ENCODE measurements at regions not wholly inside any gene's neighbourhood (a gene's known extent, or its start where the extent isn't known, plus 50 kb on each side); places are given as distances from the start of the nearest gene placed in this dataset.

- DNase-seq (ENCODE audit: insufficient read length) (no peak), FAIRE-seq (no peak)
- TF ChIP-seq TAF1 (IDR thresholded peaks at IDR 0.05; ENCODE audit: borderline replicate concordance, low read depth, low read length) (no peak), POLR2AphosphoS5 (IDR thresholded peaks at IDR 0.05; ENCODE audit: low read depth, low read length) (no peak), POLR2A (IDR thresholded peaks at IDR 0.05; ENCODE audit: low read depth, low read length) (no peak)
Measured at GRCh38 chr15:35755237-35755802, 209.4 kb upstream of the DPH6 start.

DNA sequence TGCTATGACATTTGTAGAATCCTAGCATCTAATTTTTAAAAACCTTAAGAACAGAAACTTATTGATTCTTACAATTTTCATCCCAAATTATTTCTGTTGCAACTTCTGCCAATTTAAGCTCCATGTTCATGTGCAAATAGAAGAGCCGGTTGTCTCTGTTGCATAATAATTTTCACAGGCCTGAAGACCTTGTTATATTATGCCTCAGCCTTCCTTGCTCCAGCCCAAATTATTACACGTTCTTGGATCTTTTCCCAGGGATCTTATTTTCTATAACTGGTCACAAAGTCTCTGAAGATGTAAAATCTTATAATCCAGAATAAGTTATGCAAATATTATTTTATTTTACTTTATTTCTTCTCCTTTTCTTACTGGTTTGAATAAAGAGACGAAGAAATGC lies 210.7 kb upstream of the DPH6 start:
- DNase-seq (ENCODE audit: insufficient read length) (no peak), FAIRE-seq (no peak)
- no peak for TF ChIP-seq TAF1 (IDR thresholded peaks at IDR 0.05; ENCODE audit: borderline replicate concordance, low read depth, low read length)
- TF ChIP-seq POLR2A (IDR thresholded peaks at IDR 0.05; ENCODE audit: low read depth, low read length), result no peak
- no peak for TF ChIP-seq POLR2AphosphoS5 (IDR thresholded peaks at IDR 0.05; ENCODE audit: low read depth, low read length)

DNA sequence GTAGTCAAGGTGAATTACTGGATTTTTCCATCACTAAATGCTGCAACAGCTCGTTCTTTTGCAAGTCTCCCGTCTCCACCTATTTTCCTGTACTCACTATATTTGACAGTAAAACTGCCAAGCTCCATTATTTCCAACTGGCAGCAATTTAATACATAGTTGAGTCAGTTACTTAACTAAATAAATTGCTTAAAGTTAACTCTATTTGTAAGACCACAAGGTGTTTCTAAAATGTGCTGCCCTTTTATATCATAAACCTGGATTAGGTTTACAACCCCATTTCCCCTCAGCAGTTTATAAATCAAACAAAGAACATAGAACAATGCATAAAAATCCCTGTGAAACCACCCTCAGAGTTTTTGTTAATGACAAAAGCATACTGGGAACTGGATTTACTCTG lies 211.4 kb upstream of the DPH6 start:
- DNase-seq (ENCODE audit: insufficient read length), result no peak
- no peak for TF ChIP-seq POLR2AphosphoS5 (IDR thresholded peaks at IDR 0.05; ENCODE audit: low read depth, low read length)
- no peak for TF ChIP-seq TAF1 (IDR thresholded peaks at IDR 0.05; ENCODE audit: borderline replicate concordance, low read depth, low read length)
- TF ChIP-seq POLR2A (IDR thresholded peaks at IDR 0.05; ENCODE audit: low read depth, low read length), result no peak
- FAIRE-seq, result no peak

DNA sequence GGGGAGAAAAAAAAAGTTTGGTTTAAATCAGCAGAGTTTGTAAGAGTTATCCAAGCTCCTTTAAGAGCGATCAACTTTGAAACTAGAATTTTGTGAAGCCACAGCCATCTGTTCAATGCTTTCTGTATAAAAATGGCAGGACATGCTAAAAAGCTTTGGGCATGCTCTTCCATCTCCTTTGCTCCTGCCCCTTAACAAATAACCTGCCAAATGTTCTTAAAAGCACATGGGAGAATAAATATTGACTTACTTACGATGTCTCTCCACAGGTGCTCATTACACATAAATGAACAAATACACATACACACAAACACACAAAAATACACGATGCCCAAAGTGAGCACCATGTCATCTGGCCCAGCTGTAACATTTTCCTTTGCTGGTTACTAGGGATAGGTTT lies 211.8 kb upstream of the DPH6 start:
- DNase-seq (ENCODE audit: insufficient read length), result no peak
- FAIRE-seq, result no peak
- TF ChIP-seq TAF1 (IDR thresholded peaks at IDR 0.05; ENCODE audit: borderline replicate concordance, low read depth, low read length) (no peak), POLR2AphosphoS5 (IDR thresholded peaks at IDR 0.05; ENCODE audit: low read depth, low read length) (no peak), POLR2A (IDR thresholded peaks at IDR 0.05; ENCODE audit: low read depth, low read length) (no peak)

- DNase-seq (ENCODE audit: insufficient read length) (no peak), FAIRE-seq (no peak)
- TF ChIP-seq TAF1 (IDR thresholded peaks at IDR 0.05; ENCODE audit: borderline replicate concordance, low read depth, low read length) (no peak), POLR2AphosphoS5 (IDR thresholded peaks at IDR 0.05; ENCODE audit: low read depth, low read length) (no peak), POLR2A (IDR thresholded peaks at IDR 0.05; ENCODE audit: low read depth, low read length) (no peak)
Measured at GRCh38 chr15:35764661-35765519, 218.9 kb upstream of the DPH6 start.

DNA sequence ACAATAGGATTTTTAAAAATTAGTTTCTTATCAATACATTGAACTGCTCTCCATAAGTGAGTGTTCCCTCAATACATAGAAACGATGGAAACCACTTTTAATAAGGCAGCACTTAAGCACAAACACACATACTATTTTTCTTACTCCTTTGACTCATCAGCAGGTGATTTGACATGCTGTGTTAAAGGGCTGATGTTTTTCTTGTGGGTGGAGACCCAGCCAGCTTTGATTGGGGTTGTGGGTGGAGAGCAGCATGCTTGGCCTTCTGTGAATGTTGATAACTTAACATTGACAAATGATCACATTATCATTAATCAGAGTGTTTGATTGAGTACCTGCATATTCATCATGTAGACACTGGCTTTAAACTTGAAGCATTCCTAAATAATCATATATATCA lies 223.0 kb upstream of the DPH6 start:
- no peak for FAIRE-seq
- TF ChIP-seq TAF1 (IDR thresholded peaks at IDR 0.05; ENCODE audit: borderline replicate concordance, low read depth, low read length), result no peak
- no peak for TF ChIP-seq POLR2A (IDR thresholded peaks at IDR 0.05; ENCODE audit: low read depth, low read length)
- TF ChIP-seq POLR2AphosphoS5 (IDR thresholded peaks at IDR 0.05; ENCODE audit: low read depth, low read length), result no peak
- DNase-seq (ENCODE audit: insufficient read length), result no peak

- DNase-seq (ENCODE audit: insufficient read length), result no peak
- TF ChIP-seq POLR2AphosphoS5 (IDR thresholded peaks at IDR 0.05; ENCODE audit: low read depth, low read length) (no peak), POLR2A (IDR thresholded peaks at IDR 0.05; ENCODE audit: low read depth, low read length) (no peak), TAF1 (IDR thresholded peaks at IDR 0.05; ENCODE audit: borderline replicate concordance, low read depth, low read length) (no peak)
- FAIRE-seq, result no peak
Measured at GRCh38 chr15:35769656-35770055, 223.7 kb upstream of the DPH6 start.

DNA sequence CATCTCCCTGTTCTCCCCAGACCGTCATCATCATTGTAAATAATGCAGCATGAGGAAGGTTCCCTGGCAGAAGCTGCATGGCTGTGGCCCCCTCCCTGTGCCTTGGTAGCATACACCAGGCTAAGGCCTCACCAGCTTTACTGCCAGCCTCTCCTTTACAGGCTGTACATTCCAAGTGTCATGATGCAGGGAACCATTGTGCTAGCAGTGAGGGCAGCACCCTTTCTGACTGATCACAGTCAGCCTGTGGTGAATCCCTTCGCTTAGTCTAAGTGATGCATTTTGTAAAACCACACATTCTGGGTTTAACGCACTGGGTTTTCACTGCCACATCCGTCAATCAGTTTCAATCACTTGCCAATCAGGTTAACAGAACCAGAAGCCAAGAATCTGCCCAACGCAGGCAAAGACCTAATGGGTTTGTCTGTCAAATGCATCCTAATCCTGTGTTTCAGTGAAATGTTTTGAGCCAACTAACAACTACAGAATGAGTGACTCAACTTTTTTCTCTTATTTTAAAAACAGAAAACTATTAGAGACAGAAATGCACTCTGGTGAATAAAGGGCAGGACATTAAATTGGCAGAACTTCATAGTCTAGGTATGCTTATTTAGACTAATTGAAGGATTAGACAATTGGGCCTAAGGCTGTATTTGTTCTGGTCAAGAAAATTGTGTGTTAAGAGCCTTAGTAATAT lies 225.9 kb upstream of the DPH6 start:
- DNase-seq (ENCODE audit: insufficient read length) (no peak), FAIRE-seq (no peak)
- no peak for TF ChIP-seq TAF1 (IDR thresholded peaks at IDR 0.05; ENCODE audit: borderline replicate concordance, low read depth, low read length)
- no peak for TF ChIP-seq POLR2AphosphoS5 (IDR thresholded peaks at IDR 0.05; ENCODE audit: low read depth, low read length)
- TF ChIP-seq POLR2A (IDR thresholded peaks at IDR 0.05; ENCODE audit: low read depth, low read length), result no peak

DNA sequence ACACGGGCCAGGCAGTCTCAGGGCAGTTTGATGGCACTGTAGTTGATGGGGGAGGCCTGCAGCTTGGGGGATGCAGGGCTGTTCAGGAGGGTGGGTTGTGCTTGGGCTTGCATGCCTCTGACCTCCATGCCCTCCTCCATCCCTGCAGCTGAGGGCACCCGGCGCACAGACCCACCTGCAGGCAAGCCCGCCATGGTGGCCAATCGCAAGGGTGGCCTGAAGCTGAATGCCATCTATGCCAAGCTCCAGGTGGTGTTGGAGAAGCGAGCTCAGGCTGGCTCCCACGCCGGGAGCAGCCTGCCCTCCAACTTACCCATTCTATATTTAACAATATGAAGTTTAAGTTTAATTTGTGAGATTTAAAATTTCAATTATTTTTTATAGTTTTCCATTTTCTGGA lies 228.7 kb upstream of the DPH6 start:
- TF ChIP-seq TAF1 (IDR thresholded peaks at IDR 0.05; ENCODE audit: borderline replicate concordance, low read depth, low read length) (no peak), POLR2AphosphoS5 (IDR thresholded peaks at IDR 0.05; ENCODE audit: low read depth, low read length) (no peak), POLR2A (IDR thresholded peaks at IDR 0.05; ENCODE audit: low read depth, low read length) (no peak)
- no peak for DNase-seq (ENCODE audit: insufficient read length)
- FAIRE-seq, result no peak

DNA sequence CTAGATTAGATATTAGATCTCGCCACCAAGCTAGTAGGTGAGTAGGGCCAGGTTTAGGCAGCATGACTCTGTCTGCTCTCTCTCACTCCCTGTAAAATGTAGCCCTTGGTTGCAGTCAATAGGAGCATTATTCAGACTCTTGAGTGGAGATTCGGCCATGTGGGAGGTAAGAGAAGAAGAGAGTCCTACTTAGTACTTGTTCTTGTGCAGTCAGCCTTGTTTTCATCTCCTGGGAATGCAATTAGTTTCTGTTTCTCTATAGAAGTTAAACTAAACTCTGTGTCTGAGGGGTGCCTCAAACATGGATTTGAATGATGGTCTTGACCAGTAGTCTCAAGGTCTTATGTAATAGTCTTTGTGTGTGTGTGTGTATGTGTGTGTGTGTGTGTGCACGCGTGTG lies 229.5 kb upstream of the DPH6 start:
- FAIRE-seq, result no peak

GRCh38 chr15:35777061-35777460 lies 231.1 kb upstream of the DPH6 start:
- TF ChIP-seq TAF1 (IDR thresholded peaks at IDR 0.05; ENCODE audit: borderline replicate concordance, low read depth, low read length) (no peak), POLR2AphosphoS5 (IDR thresholded peaks at IDR 0.05; ENCODE audit: low read depth, low read length) (no peak), POLR2A (IDR thresholded peaks at IDR 0.05; ENCODE audit: low read depth, low read length) (no peak)
- no peak for FAIRE-seq
- no peak for DNase-seq (ENCODE audit: insufficient read length)

More for the DNA sequence above, 229.5 kb upstream of the DPH6 start:
- DNase-seq (ENCODE audit: insufficient read length), result no peak
- TF ChIP-seq POLR2A (IDR thresholded peaks at IDR 0.05; ENCODE audit: low read depth, low read length) (no peak), TAF1 (IDR thresholded peaks at IDR 0.05; ENCODE audit: borderline replicate concordance, low read depth, low read length) (no peak), POLR2AphosphoS5 (IDR thresholded peaks at IDR 0.05; ENCODE audit: low read depth, low read length) (no peak)
